Hindlimb muscle (tissue), 1 donor: ENCODE measurements at regions not wholly inside any gene's neighbourhood (a gene's known extent, or its start where the extent isn't known, plus 50 kb on each side); places are given as distances from the start of the nearest gene placed in this dataset.
"Not testable (repeated sequence)": the region's sequence is repeated elsewhere in the genome, so short reads cannot be mapped to it uniquely, and the experiment has no call there.

Experiments used
- DNase-seq: peaks from one replicate; pipeline ENCODE4 v3.0.0-alpha.2; 2013

DNA sequence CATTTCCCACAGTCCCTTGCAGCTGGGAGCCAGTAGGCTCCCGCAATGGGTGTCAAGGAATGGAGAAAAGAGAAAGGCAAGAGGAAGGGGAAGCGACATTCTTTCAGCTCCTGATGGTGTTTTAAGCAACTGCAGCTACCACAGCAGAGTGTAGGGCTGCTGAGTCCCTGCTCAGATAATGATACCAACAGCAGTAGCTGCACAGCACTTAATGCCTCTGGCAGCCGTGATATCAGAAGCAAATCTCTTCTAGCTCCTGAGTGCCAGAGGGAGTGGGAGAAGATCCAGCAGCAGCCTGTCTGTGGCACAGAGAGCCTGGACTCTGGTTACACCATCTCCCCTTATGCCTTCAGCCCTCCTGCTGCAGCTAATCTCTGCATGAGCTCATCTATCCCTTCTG, 186.1 kb upstream of the LMCD1 start:
- DNase-seq: not testable (repeated sequence)

DNA sequence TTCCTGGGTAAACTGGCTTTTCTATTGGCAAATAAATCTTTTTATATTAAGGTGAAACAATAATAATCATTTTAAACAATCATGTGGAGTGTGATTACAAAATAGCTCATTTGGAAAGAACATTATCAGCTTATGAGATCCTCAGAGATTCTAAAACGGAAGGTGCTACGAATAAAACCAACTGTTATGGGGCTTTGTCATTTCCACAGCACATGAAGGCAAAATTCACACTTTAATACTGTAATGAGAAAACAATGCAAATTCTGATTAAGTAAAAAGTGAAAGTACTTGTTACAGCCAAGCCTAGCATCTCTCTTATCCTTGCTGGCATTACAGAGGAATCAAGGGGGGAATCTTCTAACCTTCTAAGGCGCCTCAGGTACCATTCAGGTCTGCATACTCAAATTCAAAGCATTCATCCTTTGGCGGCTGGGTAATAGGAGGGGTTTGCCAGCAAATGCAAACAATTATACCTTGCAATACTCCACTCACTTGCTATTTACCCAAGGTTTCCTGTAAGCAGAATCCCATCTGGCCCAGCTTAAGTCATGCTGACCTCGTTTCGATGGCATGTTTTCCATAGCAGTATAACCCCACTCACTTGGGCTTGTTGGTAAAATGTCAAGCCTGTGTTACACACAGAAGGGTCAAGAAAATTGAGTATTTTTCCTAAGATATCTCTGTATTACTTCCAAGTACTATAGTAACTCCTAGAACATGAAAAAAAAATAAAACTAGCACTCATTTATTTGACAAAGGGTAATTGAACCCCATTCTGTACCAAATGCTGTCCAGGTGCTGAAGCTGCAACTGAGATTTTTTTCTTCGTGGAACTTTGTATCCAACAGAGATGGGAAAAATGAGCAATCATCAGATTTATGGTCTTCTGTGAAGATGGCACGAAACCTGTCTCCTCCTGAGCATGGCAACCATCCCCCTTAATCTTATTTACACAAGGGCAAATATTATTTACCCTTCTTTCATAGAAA, 183.7 kb upstream of the LMCD1 start:
- no peak for DNase-seq

DNA sequence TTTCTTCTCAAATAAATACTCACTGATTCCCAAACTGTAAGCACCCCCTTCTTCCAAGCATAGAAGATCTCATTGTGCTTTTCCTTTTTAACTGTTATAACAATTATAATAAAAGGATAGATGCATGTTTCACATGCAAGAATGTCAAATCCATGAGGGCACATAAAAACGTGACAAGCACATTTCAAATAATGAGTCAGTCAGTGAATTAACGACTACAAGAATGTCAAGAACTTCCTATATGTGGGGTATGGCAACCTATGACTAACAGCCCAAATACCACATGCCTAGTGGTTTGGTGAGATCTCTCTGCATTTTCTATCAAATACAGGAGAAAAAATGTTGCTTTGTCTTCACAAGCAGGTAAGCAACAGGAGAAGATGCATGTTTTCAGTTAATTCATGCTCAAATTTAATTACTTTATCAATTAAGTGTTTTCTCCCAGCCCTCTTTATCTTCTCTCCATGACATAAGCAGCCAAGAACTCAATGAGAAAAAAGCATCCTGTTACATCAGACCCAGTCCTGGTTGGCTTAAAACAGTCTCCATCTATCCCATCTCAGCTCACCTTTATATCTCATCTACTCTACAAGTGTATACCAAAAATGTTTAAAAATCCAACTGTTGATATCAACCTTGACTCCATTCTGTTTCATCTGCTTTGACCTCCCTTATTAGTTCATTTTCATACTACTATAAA, 181.5 kb upstream of the LMCD1 start:
- DNase-seq: no peak

DNA sequence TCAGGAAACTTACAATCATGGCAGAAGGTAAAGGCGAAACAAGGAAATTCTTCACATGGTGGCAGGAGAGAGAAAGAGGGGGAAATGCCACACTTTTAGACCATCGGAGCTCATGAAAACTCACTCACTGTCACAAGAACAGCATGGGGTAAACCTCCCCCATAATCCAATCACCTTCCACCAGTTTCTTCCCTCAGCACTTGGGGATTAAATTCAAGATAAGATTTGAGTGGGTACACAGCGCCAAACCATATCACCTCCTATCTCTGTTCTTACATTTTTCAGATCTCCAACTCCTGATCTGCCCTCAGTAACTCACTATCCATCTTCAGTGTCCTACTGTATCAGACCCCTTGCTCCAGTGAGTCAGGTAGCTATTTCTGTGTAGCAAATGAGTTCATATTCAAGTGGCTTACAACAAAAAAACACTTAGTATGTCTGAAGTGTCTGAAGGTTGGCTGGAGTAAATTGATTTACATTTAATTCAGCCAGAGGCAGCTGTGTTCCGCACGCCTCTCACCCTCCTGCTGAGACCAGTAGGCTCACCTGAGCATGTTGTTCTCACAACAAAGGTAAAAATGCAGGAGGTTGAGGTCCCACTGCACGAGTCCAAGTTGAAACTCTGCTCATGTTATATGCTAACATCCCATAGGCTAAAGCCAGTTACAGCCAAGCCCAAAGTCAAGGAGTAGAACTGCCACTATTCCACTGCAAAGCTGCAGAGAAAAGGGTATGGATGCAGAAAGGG, 180.7 kb upstream of the LMCD1 start:
- no peak for DNase-seq

DNA sequence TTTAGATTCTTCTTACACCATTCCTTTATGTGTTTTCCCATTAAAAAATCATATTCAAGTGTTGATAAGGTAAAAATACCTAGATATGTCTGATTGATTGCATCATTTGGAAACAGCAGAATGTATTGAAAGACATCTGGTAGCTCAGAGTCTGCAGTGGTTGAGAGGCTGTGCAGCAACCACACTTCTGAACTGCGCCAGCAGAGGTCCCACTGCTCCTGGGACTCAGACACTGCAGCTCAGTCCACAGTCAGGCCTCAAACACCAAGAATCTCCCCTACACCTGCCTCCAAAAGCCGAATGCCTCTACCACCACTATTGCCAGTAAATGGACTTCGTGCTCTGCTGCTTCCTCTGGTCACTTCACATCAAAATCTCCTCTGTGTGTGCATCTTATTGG, 176.9 kb upstream of the LMCD1 start:
- DNase-seq: no peak

DNA sequence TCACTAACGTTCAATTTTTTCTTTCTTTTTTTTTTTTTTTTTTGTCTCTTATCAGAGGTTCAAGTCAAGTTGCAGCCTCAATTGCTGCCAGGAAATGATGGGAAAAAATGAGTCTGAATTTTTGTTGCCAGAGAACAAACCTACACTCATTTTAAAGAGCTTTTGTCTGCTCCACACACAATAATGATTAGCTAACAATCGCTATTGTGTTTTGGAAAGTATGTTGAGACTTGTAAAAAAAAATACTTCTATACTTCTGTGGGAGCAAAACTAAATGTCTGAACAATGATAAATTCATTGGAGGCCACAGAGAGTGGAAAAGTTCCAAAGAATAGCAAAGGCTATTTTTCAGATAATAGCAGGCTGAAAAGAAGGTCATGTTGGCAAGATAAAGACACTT, 176.3 kb upstream of the LMCD1 start:
- no peak for DNase-seq

DNA sequence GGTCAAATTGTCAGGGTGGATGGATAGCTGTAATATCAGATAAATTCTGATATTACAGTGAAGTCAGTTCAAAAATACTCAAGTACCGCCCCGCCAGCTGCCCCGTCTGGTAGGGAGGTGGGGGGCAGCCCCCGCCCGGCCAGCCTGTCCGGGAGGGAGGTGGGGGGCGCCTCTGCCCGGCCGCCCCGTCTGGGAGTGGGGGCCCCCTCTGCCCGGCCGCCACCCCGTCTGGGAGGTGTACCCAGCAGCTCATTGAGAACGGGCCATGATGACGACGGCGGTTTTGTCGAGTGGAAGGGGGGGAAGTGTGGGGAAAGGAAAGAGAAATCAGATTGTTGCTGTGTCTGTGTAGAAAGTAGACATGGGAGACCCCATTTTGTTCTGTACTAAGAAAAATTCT, 175.8 kb upstream of the LMCD1 start:
- not testable (repeated sequence) for DNase-seq

DNA sequence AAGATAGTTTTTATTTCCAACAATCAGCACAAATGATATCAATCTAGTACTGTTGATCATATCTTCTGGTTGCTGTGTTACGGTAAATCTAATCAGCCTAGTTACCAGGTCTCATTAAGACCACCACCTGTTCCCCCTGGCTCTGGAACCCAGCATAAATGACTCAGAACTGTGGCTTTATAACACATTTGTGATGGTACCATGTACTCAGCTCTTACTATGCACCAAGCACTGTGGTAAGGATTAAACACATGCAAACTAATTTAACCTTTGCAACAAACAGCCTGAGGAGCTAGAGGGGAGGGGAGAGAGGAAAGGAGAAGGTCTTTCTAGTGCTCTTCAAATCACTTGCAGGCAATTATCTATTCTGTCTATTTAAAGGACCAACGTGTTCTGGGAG, 173.9 kb upstream of the LMCD1 start:
- no peak for DNase-seq

DNA sequence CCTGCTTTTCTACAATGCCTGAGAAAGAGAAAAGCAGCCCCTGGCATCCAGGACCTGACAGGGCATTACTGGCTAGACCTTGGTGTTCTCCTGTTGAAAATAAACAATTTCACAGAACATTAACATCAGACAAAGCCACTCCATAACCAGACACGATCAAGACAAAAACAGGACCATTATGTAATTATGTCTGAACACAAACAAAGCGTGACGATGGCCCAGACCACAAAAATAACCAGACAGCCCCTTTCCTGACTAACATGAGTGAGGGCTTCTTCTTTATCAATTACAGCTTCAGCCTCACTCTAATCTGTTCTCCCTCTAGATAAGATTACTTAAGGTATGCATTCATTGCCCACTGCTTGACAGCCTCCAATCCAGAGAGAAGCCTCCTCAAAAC, 172.7 kb upstream of the LMCD1 start:
- no peak for DNase-seq

DNA sequence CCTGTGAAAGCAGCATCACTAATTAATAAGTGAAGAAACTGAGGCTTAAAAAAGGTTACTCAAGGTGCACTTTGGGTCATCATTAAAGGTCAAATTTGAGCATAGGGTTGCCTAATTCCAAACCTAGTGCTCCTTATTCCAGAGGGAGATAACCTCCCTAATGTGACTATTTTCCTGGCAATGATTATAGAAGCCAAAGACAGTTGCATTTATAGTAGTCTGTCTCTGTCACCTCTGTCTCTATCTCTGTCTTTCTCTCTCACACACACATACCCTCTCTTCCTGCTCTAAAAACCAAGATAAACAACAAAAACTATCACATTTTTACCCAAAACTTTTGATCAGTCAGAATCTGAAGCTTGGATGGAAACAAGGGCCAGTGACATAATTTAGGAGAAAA, 172.0 kb upstream of the LMCD1 start:
- no peak for DNase-seq

DNA sequence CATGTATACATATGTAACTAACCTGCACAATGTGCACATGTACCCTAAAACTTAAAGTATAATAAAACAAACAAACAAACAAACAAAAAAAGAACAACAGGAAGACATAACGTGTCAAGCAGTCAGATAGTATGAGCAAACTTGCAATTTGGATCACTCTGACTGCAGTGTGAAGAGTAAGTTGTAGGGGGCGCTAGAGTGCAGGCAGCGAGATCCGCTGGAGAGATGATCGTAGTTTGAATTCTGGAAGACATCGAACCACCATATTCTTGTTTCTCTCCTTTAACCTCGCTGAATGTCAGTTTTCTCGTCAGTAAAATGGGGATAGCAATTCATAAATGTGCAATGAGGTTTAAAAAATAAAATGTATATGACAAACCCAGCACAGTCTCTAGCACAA, 165.2 kb upstream of the LMCD1 start:
- no peak for DNase-seq

DNA sequence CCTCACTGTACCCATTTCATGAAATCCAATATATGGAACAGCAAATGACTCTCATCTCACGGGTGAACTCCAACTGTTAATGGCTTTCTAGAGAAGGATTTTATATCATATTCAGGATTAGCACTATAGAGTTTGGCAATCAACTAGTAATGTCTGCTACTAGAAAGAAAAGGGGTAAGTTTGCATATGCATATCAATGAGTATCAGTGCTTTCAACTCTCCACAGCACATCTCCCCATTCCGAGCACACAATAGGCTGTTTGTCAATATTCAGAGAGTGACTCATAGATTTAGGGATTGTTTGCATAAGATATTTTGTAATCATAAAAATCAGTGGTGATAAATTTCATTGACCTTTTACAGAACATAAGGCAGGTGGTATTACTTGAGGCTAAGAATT, 163.2 kb upstream of the LMCD1 start:
- DNase-seq: no peak

DNA sequence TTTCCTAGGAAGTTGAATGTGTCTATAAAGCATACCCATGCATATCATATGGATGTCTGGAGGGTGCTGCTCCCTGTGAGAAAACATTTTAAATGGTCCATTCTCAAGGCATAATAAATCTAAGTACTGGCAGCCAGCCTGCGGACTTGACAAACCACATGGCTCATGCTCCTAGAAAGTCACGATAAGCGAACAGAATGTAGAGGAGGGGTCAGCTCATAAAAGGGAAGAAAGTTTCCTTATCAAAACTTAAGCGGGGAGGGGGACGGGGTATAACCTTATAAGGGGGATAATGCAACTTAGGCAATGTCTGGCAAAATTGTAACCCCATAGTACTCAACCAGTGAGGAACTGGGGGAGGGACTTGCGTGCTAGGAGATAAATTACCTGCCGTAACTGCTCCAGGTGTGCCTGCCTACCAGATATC, 159.8 kb upstream of the LMCD1 start:
- no peak for DNase-seq

DNA sequence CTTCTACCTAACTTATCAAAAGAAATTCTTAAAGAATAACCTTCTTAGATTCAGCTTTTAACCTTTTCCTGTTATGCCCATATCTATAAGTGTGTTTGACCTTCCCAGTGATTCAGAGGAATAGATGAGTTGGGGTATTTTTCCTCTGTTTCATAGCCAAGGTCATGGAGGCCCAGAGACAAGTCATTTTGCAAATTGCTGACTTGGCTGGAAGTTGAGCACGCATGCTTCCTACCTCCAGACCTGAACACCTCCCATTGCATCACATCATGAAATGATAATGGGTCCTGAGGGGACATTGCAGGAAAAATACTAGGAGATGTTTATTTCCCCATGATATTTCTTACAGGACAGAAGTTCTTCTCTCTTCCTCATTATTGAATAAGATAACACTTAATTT, 158.6 kb upstream of the LMCD1 start:
- no peak for DNase-seq

DNA sequence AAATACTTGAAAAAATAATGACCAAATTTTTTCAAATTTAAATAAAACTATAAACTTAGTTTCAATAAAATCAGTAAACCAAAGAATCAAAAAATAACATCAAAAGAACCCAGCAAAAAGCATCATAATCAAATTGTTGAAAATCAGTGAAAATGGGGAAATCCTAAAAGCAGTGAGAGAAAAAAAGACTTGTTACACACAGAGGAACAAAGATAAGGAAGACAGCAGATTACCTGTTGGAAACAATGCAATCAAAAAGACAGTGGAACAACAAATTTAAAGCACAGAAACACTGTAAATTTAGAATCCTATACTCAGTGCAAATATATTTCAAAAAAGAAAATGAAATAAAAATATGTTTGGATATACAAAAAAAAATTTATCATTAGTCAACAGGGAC, 156.2 kb upstream of the LMCD1 start:
- no peak for DNase-seq

DNA sequence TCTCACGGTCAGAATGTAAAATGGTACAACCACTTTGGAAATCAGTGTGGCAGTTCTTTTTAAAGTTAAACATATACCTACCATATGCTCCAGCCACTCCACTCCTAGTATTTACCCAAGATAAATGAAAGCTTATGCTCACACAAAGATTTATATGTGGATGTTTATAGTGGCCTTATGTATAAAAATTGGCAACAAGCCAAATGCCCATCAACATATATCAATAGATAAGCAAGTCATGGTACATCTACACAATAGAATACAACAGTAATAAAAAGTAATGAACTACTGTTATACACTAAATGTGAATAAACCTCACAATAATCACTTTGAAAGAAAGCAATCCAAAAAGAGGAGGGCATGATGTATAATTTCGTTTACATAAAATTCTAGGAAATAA, 153.5 kb upstream of the LMCD1 start:
- DNase-seq: no peak

DNA sequence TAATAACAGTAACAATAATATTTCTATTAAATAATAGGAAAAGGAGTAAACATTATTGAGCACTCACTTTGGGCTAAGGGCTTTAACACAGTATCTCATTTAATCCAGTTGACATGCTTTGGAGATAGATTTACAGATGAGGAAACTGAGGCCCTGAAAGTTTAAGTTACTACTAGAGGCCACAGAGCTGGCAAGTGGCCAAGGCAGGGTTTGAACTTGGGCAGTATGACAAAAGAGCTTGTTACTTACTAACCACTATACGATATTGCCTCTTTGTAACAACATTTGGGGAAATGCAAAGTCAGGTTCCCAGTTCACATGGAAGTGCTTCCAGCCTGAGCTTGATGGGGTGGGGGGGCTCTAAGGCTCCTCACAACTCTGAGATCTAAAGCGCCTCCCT, 149.1 kb upstream of the LMCD1 start:
- no peak for DNase-seq

DNA sequence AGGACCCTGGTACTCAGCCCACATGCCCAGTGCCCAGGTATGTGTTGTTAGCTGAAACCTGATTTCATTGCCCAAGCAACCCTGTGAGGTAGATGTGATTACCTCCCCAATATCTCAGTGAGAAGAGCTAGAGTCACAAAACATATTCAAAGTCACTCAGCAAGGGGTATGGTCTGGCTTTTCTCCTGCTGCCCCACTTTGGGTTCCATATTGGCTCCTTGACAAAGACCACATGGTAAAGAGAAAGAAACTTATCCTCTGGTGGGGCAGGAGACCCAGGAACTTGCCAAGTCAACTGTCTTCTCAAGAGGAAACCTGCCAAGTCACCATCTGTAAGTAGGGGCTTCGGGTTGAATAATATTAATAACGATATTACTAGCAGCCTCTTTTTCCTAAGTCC, 148.3 kb upstream of the LMCD1 start:
- DNase-seq: no peak

DNA sequence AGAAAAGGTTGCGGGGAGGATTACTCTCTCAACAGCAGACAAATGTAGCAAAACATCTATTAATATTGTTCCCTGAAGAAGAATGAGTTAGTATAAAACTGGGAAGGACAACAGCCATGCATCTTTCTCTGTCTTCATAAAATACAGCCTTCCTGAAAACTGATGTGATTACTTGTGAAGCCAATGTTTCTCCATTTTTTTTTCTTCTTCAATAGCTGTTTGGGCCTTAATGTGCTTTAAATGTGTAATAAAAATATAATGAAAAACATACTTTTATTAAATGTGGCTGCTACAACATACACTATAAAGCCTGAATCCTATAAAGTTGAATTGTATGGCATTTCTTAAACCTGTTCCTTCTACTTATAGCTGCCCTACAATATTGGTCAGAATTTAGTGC, 146.3 kb upstream of the LMCD1 start:
- DNase-seq: no peak

DNA sequence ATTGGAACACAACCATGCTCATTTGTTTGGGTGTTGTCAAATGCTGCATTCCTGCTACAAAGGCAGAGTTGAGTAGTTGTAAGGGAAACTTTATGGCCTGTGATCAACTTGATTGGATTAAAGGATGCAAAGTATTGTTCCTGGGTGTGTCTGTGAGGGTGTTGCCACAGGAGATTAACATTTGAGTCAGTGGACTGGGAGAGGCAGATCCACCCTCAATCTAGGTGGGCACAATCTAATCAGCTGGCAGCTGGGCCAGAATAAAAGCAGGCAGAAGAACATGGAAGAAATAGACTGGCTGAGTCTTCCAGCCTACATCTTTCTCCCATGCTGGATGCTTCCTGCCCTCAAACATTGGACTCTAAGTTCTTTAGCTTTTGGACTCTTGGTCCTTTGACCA, 145.6 kb upstream of the LMCD1 start:
- not testable (repeated sequence) for DNase-seq

DNA sequence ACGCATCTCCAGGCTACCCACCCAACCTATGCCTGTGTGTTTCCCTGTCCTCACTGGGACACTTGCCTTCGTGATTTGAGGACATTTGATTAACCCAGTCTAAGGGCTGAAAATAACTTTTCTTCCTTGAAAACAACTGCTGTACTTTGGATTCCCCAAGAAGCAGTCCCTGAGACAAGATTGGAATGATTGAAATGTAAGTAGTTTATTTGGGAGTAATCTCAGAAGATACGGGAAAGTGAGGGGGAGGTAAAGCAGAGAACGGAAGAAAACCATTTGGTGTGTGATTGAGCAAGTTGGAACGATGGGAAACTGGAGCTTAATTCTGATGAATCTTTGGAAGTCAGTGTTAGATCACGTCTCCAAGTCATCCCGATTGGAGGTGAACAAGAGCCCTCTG, 143.8 kb upstream of the LMCD1 start:
- no peak for DNase-seq

DNA sequence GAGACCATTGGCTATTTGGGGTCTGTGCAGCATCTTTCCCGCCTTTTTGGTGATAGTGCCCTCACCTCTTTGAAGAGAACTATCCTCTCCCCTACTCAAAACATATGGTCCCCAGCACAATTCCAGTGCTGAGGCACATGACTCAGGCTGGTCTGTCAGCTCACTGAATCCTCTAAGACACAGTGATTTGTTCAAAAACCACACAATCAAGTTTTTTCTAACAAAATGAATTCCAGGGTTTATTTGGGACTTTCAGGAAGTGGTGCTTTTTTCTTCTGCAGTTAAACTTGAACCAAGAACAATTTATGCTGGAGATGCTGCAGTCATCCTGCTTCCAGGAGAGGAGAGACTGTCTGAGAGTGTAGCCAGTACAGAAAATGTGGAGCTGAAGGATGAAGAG, 142.5 kb upstream of the LMCD1 start:
- DNase-seq: no peak

DNA sequence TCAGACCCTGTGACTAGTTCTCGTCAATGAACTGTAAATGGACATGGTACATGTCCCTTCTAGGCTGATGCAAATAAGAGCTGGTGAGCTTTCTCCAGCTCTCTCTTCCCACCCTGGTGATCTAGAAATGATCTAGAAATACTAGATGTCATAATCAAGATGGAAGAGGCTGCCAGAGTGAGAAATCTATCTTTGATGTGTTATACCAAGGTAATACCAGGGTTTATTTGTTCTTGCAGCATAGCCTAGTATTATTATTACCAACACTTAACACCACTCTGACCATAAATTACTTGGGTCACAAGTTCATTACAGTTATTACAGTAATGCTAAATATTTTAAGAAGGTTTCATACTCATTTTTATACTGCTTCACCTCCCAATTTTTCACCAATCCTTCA, 138.4 kb upstream of the LMCD1 start:
- no peak for DNase-seq
